Neural cell (in vitro differentiated cells): ENCODE measurements at regions not wholly inside any gene's neighbourhood (a gene's known extent, or its start where the extent isn't known, plus 50 kb on each side); places are given as distances from the start of the nearest gene placed in this dataset.

ENCODE experiments used
- EP300 ChIP-seq: fragments of 450-650 bp; conservative IDR thresholded peaks from 2 replicates; pipeline ENCODE4 v1.6.1; 2014; ENCODE audit warnings: antibody characterized with exemption, mild to moderate bottlenecking, moderate library complexity; ENCODE audit not compliant: poor library complexity, severe bottlenecking
- EZH2 ChIP-seq: fragments of 200-600, 300-800 bp; shearing (Covaris generic), sonication (generic); IDR thresholded peaks from 2 replicates; pipeline ENCODE4 v1.6.1; 2014; ENCODE audit warnings: antibody characterized with exemption, low read length, borderline replicate concordance, mild to moderate bottlenecking; ENCODE audit not compliant: insufficient read depth, poor library complexity, severe bottlenecking
- POLR2AphosphoS5 ChIP-seq: IDR thresholded peaks from 2 replicates; pipeline ENCODE4 v1.6.1; 2012
- SMC3 ChIP-seq: fragments of 450-650 bp; conservative IDR thresholded peaks from 2 replicates; pipeline ENCODE4 v1.6.1; 2014; ENCODE audit warnings: antibody characterized with exemption, mild to moderate bottlenecking, moderate library complexity; ENCODE audit not compliant: poor library complexity
- TF ChIP-seq, protein P1 (sequence below): fragments of 450-650 bp; IDR thresholded peaks from 2 replicates; pipeline ENCODE4 v1.5.1; 2014; ENCODE audit warnings: antibody characterized with exemption, mild to moderate bottlenecking, moderate library complexity; ENCODE audit not compliant: poor library complexity, severe bottlenecking

DNA sequence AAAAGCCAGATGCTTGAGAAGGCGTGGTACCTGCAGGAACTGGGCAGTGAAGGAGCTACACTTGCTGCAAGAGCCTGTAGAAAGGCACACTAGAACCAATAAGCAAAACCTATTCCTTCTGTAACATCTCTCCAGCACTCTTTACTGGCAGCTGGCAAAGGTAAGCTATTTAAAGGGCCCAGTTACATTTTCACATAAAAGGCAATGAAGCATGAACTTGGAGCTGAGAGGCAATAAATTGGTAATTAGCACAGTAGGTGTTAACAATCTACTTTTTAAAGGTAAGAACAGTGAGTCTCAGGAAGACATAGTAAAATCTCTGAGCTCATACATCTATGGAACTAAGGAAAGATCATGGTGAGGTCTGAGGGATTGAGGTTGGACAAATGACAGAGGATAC is 167.1 kb upstream of the OLFM3 start:
- TF ChIP-seq, protein P1, sequence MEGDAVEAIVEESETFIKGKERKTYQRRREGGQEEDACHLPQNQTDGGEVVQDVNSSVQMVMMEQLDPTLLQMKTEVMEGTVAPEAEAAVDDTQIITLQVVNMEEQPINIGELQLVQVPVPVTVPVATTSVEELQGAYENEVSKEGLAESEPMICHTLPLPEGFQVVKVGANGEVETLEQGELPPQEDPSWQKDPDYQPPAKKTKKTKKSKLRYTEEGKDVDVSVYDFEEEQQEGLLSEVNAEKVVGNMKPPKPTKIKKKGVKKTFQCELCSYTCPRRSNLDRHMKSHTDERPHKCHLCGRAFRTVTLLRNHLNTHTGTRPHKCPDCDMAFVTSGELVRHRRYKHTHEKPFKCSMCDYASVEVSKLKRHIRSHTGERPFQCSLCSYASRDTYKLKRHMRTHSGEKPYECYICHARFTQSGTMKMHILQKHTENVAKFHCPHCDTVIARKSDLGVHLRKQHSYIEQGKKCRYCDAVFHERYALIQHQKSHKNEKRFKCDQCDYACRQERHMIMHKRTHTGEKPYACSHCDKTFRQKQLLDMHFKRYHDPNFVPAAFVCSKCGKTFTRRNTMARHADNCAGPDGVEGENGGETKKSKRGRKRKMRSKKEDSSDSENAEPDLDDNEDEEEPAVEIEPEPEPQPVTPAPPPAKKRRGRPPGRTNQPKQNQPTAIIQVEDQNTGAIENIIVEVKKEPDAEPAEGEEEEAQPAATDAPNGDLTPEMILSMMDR = no peak
- no peak for TF ChIP-seq EZH2
- TF ChIP-seq SMC3 = no peak
- no peak for TF ChIP-seq EP300
- no peak for TF ChIP-seq POLR2AphosphoS5
